Occipital lobe (tissue), 1 donor: ENCODE measurements at regions not wholly inside any gene's neighbourhood (a gene's known extent, or its start where the extent isn't known, plus 50 kb on each side); places are given as distances from the start of the nearest gene placed in this dataset.

Source experiments
- DNase-seq: peaks from one replicate; lab custom pipeline; 2025; lab: John Stamatoyannopoulos, UW

GRCh38 chr7:67414858-67415257 lies 418.2 kb downstream of the TYW1 start:
- no peak for DNase-seq

GRCh38 chr7:67422601-67423000 lies 426.0 kb downstream of the TYW1 start:
- DNase-seq, result no peak

- DNase-seq, result no peak
Measured at GRCh38 chr7:67423065-67423464, 426.4 kb downstream of the TYW1 start.

GRCh38 chr7:67426654-67427053 lies 430.0 kb downstream of the TYW1 start:
- DNase-seq, result no peak

DNA sequence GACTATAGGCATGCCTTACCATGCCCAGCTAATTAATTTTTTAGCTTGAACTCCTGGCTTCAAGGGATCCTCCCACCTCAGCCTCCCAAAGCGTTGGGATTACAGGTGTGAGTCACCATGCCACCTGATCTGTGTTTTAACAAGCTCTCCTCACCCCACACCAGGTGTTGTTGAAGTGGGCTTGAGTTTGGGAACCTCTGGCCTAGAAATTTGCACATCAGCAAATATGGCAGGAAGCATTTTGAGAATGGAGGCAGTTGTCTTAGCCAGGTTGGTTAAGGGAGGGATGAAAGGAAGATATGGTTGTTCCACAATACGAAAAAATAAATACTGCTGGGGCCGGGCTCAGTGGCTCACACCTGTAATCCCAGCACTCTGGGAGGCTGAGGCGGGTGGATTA lies 433.1 kb downstream of the TYW1 start:
- no peak for DNase-seq

- no peak for DNase-seq
Measured at GRCh38 chr7:67432536-67433234, 436.1 kb downstream of the TYW1 start.

DNA sequence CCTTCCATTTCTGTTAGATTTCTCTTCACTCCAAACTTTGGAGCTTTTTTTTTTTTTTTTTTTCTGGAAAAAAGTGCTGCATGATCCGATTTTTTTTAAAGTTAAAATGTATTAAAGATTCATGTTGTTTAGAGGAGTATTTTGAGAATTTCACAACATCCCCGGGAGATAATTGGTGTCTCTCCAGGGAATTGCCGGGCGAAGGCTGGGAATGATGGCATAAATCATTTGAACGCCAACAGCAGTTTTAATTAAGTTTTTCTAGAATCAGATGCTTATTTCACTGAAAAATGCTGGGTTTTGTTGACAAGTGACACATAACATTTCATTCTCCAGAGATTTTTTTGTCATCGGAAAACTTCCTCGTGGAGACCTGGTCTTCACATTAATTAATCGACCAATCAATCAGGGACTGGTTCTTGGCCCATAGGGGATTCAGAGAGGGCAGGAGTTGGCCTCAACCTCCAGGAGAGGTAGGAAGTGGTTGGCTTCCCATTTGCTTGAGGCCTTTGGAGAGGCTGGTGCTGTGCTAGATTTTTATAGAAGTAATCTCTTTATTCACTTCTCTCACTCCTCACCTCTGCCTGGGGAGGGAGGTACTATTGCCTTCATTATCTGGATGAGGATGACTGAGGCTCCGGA lies 439.4 kb downstream of the TYW1 start:
- DNase-seq, result no peak

- no peak for DNase-seq
Measured at GRCh38 chr7:67438198-67438882, 441.7 kb downstream of the TYW1 start.

- DNase-seq, result no peak
Measured at GRCh38 chr7:67438913-67439505, 442.4 kb downstream of the TYW1 start.

DNA sequence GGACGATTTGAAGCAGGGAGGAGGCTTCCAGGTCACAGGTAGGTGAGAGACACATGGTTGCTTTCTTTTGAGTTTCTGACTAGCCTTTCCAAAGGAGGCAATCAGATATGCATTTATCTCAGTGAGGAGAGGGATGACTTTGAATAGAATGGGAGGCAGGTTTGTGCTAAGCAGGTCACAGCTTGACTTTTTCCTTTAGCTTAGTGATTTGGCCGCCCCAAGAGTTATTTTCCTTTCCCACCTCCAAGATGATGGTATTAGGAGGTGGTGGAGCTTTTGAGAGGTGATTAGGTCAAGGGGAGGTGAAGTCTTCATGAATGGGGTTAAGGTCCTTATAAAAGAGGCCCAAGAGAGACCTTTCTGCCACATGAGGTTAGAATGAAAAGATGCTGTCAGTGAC lies 443.7 kb downstream of the TYW1 start:
- DNase-seq, result no peak

- no peak for DNase-seq
Measured at GRCh38 chr7:67445728-67446127, 449.1 kb downstream of the TYW1 start.

GRCh38 chr7:67447297-67447696 lies 450.7 kb downstream of the TYW1 start:
- DNase-seq, result no peak

- no peak for DNase-seq
Measured at GRCh38 chr7:67448271-67448670, 451.6 kb downstream of the TYW1 start.

GRCh38 chr7:67450171-67450570 lies 453.5 kb downstream of the TYW1 start:
- no peak for DNase-seq

DNA sequence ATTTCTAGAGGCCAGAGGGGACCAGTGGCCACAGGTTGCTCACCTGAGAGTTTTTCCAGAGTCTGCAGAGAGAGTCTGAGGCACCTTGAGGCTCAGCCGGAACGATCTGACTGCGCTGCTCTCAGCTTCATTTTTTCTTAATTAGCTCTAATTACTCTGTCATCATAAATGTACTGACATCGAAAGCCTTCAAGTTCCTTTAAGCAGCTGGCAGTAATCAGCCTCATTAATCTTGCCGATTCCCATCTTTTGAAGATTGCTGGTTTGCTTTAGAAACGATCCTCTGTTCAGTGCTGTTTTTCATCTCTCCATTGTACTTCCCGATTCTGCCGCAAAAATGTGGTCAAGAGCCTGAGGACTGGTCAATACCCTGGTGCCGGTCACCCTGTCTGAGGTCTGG lies 454.7 kb downstream of the TYW1 start:
- no peak for DNase-seq

- DNase-seq, result no peak
Measured at GRCh38 chr7:67452516-67453026, 455.9 kb downstream of the TYW1 start.

- DNase-seq, result no peak
Measured at GRCh38 chr7:67453580-67454380, 457.1 kb downstream of the TYW1 start.

DNA sequence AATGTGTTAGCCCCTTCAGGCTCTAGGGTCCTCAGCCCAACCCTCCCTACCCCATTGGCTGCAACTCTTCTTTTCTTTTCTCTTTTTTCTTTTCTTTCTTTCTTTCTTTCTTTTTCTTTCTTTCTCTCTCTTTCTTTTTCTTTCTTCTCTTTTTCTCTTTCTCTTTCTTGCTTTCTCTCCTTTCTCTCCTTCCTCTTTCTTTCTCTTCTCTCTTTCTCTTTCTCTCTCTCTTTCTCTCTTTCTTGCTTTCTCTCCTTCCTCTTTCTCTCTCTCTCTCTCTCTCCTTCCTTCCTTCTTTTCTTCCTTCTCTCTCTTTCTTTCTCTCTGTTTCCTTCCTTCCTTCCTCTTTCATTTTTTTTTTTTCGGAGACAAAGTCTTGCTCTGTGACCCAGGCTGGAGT lies 458.9 kb downstream of the TYW1 start:
- DNase-seq, result no peak

DNA sequence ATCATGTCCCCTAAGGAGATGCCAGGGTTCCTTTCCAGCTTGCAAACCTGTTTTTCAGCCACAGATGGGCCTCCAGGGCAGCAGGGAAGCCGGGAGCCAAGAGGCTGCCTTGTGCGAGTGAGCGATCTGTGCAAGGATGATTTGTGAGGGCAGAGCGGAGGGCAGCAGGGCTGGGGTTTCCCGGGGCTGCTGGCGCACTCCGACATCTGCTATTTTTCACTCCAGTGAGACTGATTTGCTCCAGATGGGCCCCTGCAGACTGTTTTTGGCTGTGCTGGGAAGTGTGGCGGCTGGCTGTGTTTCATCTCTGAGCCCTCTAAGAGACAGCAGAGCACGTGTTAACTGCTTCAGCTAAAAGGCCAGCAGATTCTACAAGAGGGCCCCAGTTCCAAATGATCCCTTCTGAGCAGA lies 466.2 kb downstream of the TYW1 start:
- DNase-seq, result no peak

DNA sequence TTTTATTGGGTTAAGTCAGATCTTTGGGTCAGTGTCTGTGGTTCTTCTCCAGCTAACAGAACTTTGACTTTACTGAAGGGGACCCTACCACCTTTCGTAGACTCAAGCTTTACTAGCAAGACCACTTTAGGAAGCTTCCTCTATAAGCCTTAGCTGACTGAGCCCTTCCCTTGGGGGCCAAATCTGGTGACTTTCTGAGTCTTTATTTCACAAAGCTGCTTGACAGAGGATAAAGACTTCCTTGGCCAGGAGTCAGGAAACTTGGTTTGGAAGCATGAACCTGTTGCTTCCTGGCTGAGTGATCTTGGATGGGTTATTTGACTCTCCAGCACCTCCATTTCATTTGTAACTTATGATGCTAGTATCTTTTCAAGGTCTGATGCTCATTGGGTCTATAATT lies 466.7 kb downstream of the TYW1 start:
- DNase-seq, result no peak

GRCh38 chr7:67463983-67464382 lies 467.4 kb downstream of the TYW1 start:
- no peak for DNase-seq
